ENCODE measurements at regions not wholly inside any gene's neighbourhood (a gene's known extent, or its start where the extent isn't known, plus 50 kb on each side); places are given as distances from the start of the nearest gene placed in this dataset.

DNA sequence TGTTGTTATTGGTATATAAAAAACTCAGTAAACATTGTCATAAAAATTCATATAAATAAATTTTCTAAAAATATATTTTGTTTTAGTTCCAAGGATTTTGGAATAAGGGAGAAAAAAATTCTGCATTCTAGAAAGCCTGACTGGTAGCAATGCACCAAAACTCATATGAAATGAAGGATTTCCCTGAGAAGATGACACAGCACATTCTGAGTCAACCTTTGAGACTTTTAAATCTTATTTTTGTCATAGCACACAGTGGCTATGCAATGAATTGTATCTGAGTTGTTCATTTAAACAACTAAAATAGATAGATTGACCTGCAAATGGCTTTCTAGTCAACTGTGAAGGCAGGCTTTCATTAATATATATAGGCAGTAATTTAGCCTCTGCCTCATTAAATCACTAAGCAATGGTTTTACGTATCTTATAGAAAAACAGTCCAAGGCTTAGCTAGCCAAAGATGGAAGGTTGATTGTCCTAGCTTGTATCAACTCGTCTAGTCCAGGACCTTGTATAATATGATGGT, 239.1 kb upstream of the NEIL3 start:
- DNase-seq (ENCODE audit: low spot score): no peak
- H3K4me3 ChIP-seq: no peak overlapping the region
- TF ChIP-seq CTCF (IDR thresholded peaks at IDR 0.05): no peak
- H3K27ac ChIP-seq: no peak overlapping the region

GRCh38 chr4:177077095-177077971, 232.3 kb upstream of the NEIL3 start:
- H3K27ac ChIP-seq: no peak overlapping the region
- TF ChIP-seq CTCF (IDR thresholded peaks at IDR 0.05): no peak
- no peak for DNase-seq (ENCODE audit: low spot score)
- H3K4me3 ChIP-seq: no peak overlapping the region

DNA sequence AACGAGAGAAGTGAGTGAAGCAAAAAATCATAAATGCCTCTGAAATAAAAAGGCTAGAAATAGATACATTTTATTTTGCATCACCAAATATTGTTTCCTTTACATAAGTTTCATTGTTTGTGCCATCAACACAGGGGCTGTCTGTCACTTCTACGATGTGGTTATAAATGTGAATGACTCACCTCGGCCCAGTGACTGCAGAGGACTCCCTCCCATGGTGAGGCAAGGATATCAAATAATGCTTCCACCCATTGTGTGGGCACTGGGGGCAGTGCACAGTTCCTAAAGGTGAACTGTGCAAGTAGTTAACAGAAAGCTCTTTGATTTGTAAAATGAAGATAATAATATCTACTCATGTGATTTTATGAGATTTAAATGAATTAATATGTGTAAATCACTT, 230.3 kb upstream of the NEIL3 start:
- Histone ChIP-seq H3K27ac (no peak overlapping the region), H3K4me3 (no peak overlapping the region)
- no peak for TF ChIP-seq CTCF (IDR thresholded peaks at IDR 0.05)
- DNase-seq (ENCODE audit: low spot score): no peak

DNA sequence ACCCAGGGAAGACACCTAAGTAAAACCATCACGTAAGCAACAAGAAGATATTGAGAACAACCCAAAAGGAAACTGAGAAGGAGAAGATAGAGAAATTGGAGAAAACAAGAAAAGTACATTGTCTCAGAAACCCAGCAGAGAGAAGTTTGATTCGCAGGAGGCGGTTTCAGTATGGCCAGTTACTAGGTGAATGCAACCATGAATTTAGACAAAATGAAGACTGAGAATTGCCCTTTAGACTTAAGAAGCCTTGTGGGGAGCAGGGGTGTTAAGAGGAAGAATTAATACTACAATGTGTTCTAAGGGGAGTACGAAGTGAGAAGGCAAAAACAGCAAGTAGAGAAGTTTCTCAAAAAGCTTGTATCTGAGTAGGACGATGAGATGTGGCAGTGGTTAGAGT, 229.3 kb upstream of the NEIL3 start:
- no peak overlapping the region for H3K27ac ChIP-seq
- TF ChIP-seq CTCF (IDR thresholded peaks at IDR 0.05): no peak
- no peak overlapping the region for H3K4me3 ChIP-seq
- no peak for DNase-seq (ENCODE audit: low spot score)

GRCh38 chr4:177087060-177087459, 222.6 kb upstream of the NEIL3 start:
- DNase-seq (ENCODE audit: low spot score): no peak
- no peak overlapping the region for H3K27ac ChIP-seq
- TF ChIP-seq CTCF (IDR thresholded peaks at IDR 0.05): no peak
- H3K4me3 ChIP-seq: no peak overlapping the region

GRCh38 chr4:177087499-177087898, 222.2 kb upstream of the NEIL3 start:
- H3K27ac ChIP-seq: no peak overlapping the region
- no peak overlapping the region for H3K4me3 ChIP-seq
- DNase-seq (ENCODE audit: low spot score): no peak
- TF ChIP-seq CTCF (IDR thresholded peaks at IDR 0.05): no peak

DNA sequence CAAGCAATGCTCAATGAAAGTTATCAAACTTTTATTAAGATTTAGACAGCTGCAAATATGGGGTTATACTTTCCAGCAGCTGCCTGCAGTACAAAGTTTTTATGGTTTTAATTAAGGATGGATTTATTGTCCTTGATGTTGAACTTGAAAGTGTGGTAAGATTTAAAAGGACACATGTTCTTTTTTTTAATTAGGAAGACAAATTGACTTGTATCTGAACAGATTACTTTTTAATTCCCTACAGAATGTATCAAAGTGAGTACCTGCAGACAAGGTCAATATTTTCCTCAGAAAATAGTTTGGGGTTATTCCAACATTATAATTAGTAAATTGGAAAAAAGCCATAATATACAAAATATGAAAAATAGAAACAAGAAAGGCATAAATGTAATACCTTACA, 218.2 kb upstream of the NEIL3 start:
- no peak overlapping the region for H3K27ac ChIP-seq
- no peak for DNase-seq (ENCODE audit: low spot score)
- no peak for TF ChIP-seq CTCF (IDR thresholded peaks at IDR 0.05)
- H3K4me3 ChIP-seq: no peak overlapping the region
